H9 (cell line): ENCODE measurements at regions not wholly inside any gene's neighbourhood (a gene's known extent, or its start where the extent isn't known, plus 50 kb on each side); places are given as distances from the start of the nearest gene placed in this dataset.

Experiments
- DNase-seq: peaks from one replicate; pipeline ENCODE4 v3.0.0-alpha.2; 2017
- H2AFZ ChIP-seq: one replicate; pipeline ENCODE4 v1.6.1; 2013; ENCODE audit warnings: mild to moderate bottlenecking, low read length, control low read depth, moderate library complexity
- H2AK5ac ChIP-seq: 2 replicates; pipeline ENCODE4 v1.6.1; 2013; ENCODE audit warnings: low read length, control low read depth, mixed read lengths; ENCODE audit not compliant: insufficient read length
- H2BK120ac ChIP-seq: one replicate; pipeline ENCODE4 v1.6.1; 2013; ENCODE audit warnings: low read depth, mild to moderate bottlenecking, low read length, control low read depth, inconsistent platforms; ENCODE audit not compliant: poor library complexity, severe bottlenecking
- H2BK12ac ChIP-seq: 2 replicates; pipeline ENCODE4 v1.6.1; 2013; ENCODE audit warnings: low read length, control low read depth, mixed read lengths, low read depth; ENCODE audit not compliant: insufficient read length
- H2BK15ac ChIP-seq: 2 replicates; pipeline ENCODE4 v1.6.1; 2013; ENCODE audit warnings: low read depth, low read length, control low read depth
- H2BK20ac ChIP-seq: one replicate; pipeline ENCODE4 v1.6.1; 2013; ENCODE audit warnings: low read depth, mild to moderate bottlenecking, low read length, control low read depth, inconsistent platforms; ENCODE audit not compliant: poor library complexity, severe bottlenecking
- H2BK5ac ChIP-seq: 2 replicates; pipeline ENCODE4 v1.6.1; 2013; ENCODE audit warnings: low read length, control low read depth, mixed read lengths; ENCODE audit not compliant: insufficient read length
- H3K14ac ChIP-seq: 2 replicates; pipeline ENCODE4 v1.6.1; 2013; ENCODE audit warnings: low read length, control low read depth; ENCODE audit not compliant: insufficient read depth
- H3K18ac ChIP-seq: 2 replicates; pipeline ENCODE4 v1.6.1; 2013; ENCODE audit warnings: low read depth, mild to moderate bottlenecking, mixed read lengths, low read length, control low read depth; ENCODE audit not compliant: insufficient read length
- H3K23ac ChIP-seq: 2 replicates; pipeline ENCODE4 v1.6.1; 2013; ENCODE audit warnings: low read length, control low read depth, mixed read lengths, low read depth; ENCODE audit not compliant: insufficient read length
- H3K23me2 ChIP-seq: 2 replicates; pipeline ENCODE4 v1.6.1; 2013; ENCODE audit warnings: low read depth, mild to moderate bottlenecking, mixed read lengths, low read length, control low read depth; ENCODE audit not compliant: insufficient read length, poor library complexity, severe bottlenecking
- H3K27ac ChIP-seq: 2 replicates; pipeline ENCODE4 v1.5.1; 2013; ENCODE audit warnings: low read length, control low read depth, mixed read lengths, low read depth; ENCODE audit not compliant: insufficient read length
- H3K27me3 ChIP-seq: 2 replicates; pipeline ENCODE4 v1.6.1; 2013; ENCODE audit warnings: low read length, control low read depth, inconsistent platforms; ENCODE audit not compliant: insufficient read depth
- H3K4ac ChIP-seq: 2 replicates; pipeline ENCODE4 v1.6.1; 2013; ENCODE audit warnings: low read depth, mild to moderate bottlenecking, control low read depth, inconsistent platforms, low read length, moderate library complexity
- H3K4me1 ChIP-seq: 2 replicates; pipeline ENCODE4 v1.6.1; 2013; ENCODE audit warnings: low read length, control low read depth, inconsistent platforms; ENCODE audit not compliant: insufficient read depth
- H3K4me2 ChIP-seq: 2 replicates; pipeline ENCODE4 v1.6.1; 2013; ENCODE audit warnings: low read length, control low read depth, mixed read lengths; ENCODE audit not compliant: insufficient read length, insufficient read depth
- H3K56ac ChIP-seq: 2 replicates; pipeline ENCODE4 v1.6.1; 2013; ENCODE audit warnings: low read depth, mild to moderate bottlenecking, mixed read lengths, low read length, control low read depth; ENCODE audit not compliant: insufficient read length
- H3K79me1 ChIP-seq: 2 replicates; pipeline ENCODE4 v1.6.1; 2013; ENCODE audit warnings: low read depth, mild to moderate bottlenecking, moderate library complexity, low read length, control low read depth, inconsistent platforms; ENCODE audit not compliant: insufficient read depth, poor library complexity, severe bottlenecking
- H3K79me2 ChIP-seq: 2 replicates; pipeline ENCODE4 v1.6.1; 2013; ENCODE audit warnings: low read length, control low read depth, inconsistent platforms; ENCODE audit not compliant: insufficient read depth
- H3K9ac ChIP-seq: 2 replicates; pipeline ENCODE4 v1.6.1; 2013; ENCODE audit warnings: low read length, control low read depth, mixed read lengths; ENCODE audit not compliant: insufficient read length; ENCODE audit errors: extremely low read depth
- H3K9me3 ChIP-seq: one replicate; pipeline ENCODE4 v1.6.1; 2013; ENCODE audit warnings: low read depth, low read length, inconsistent platforms; ENCODE audit not compliant: control insufficient read depth
- H3T11ph ChIP-seq: one replicate; pipeline ENCODE4 v1.6.1; 2013; ENCODE audit warnings: mild to moderate bottlenecking, low read length, control low read depth, inconsistent platforms
- H4K20me1 ChIP-seq: one replicate; pipeline ENCODE4 v1.6.1; 2013; ENCODE audit not compliant: control insufficient read depth, insufficient read length, insufficient read depth
- H4K5ac ChIP-seq: 2 replicates; pipeline ENCODE4 v1.6.1; 2013; ENCODE audit warnings: low read depth, mild to moderate bottlenecking, mixed read lengths, low read length, control low read depth; ENCODE audit not compliant: insufficient read length
- H4K8ac ChIP-seq: replicated peaks from 2 replicates; pipeline ENCODE4 v1.6.1; 2013; ENCODE audit warnings: low read length, control low read depth, mixed read lengths, low read depth; ENCODE audit not compliant: insufficient read length
- H4K91ac ChIP-seq: 2 replicates; pipeline ENCODE4 v1.6.1; 2013; ENCODE audit warnings: low read depth, mild to moderate bottlenecking, moderate library complexity, mixed read lengths, low read length, control low read depth; ENCODE audit not compliant: insufficient read length
- H3K27ac Mint-ChIP-seq, 3 experiments: 2 replicates in 2 of 3; 3 replicates in 1 of 3; pipeline ENCODE4 v1.8.0; 2020 to 2021; ENCODE audit warnings: mixed read lengths in 3 of 3, mild to moderate bottlenecking in 1 of 3, moderate library complexity in 1 of 3
- H3K27me3 Mint-ChIP-seq: 2 replicates; pipeline ENCODE4 v1.8.0; 2021; ENCODE audit warnings: low read depth, mild to moderate bottlenecking, moderate library complexity, mixed read lengths
- H3K36me3 Mint-ChIP-seq, 3 experiments: 2 replicates in 2 of 3; 3 replicates in 1 of 3; pipeline ENCODE4 v1.8.0; 2020 to 2021; ENCODE audit warnings: low read depth in 3 of 3, mixed read lengths in 3 of 3; ENCODE audit not compliant: insufficient read depth in 1 of 3
- H3K4me1 Mint-ChIP-seq, 2 experiments: 2 replicates each; pipeline ENCODE4 v1.8.0; 2020; ENCODE audit warnings: mixed read lengths in 2 of 2
- H3K4me3 Mint-ChIP-seq, 2 experiments: 2 replicates in 1 of 2; 3 replicates in 1 of 2; pipeline ENCODE4 v1.8.0; 2020 to 2021; ENCODE audit warnings: mild to moderate bottlenecking in 2 of 2, mixed read lengths in 2 of 2, moderate library complexity in 1 of 2
- H3K9me3 Mint-ChIP-seq, 2 experiments: 2 replicates in 1 of 2; 3 replicates in 1 of 2; pipeline ENCODE4 v1.8.0; 2020; ENCODE audit warnings: mild to moderate bottlenecking in 2 of 2, mixed read lengths in 2 of 2, moderate library complexity in 1 of 2
- CTCF ChIP-seq: fragments of 200-600 bp; sonication (generic); conservative IDR thresholded peaks from 3 replicates; pipeline ENCODE4 v1.8.0; 2021; ENCODE audit warnings: antibody characterized with exemption, mild to moderate bottlenecking
- WGBS: extraction: QIAGEN DNeasy Blood & Tissue Kit; methylation state at CpG from one replicate; pipeline ENCODE4 v1.1.7; 2013; ENCODE audit warnings: missing lambda C conversion rate, low lambda C conversion rate, mixed read lengths; ENCODE audit not compliant: insufficient read length; ENCODE audit errors: extremely low coverage; 5-methylcytosine and 5-hydroxymethylcytosine counted together

- no peak for DNase-seq
- no peaks in the 10 kb centered on the region for H3K27me3 Mint-ChIP-seq
- Histone ChIP-seq H3K23ac (no peak overlapping the region), H2BK12ac (no peak overlapping the region), H3K56ac (no peak overlapping the region), H3K4me2 (no peak overlapping the region), H3K18ac (no peak overlapping the region), H2AFZ (no peak overlapping the region), H3K79me1 (no peaks in the 10 kb centered on the region), H4K91ac (no peak overlapping the region), H2BK15ac (no peak overlapping the region), H3K27ac (no peak overlapping the region), H3K4me1 (no peaks in the 10 kb centered on the region), H3K23me2 (no peaks in the 10 kb centered on the region), H4K20me1 (no peaks in the 10 kb centered on the region), H4K5ac (no peak overlapping the region), H3K79me2 (no peaks in the 10 kb centered on the region), H3K9me3 (no peaks in the 10 kb centered on the region), H2AK5ac (no peak overlapping the region), H2BK5ac (no peak overlapping the region), H3K9ac (no peak overlapping the region), H3K4ac (no peak overlapping the region), H3K14ac (no peak overlapping the region), H4K8ac (no peak overlapping the region), H2BK120ac (no peak overlapping the region), H3T11ph (no peak overlapping the region), H3K27me3 (no peaks in the 10 kb centered on the region), H2BK20ac (no peak overlapping the region)
- H3K4me1 Mint-ChIP-seq: peaks cover 6 to 7% of the 10 kb centered on the region in 2 experiments; a peak in 3 of 4 replicates
- WGBS: no CpG with 5 or more reads among the region's 4 CpGs
- H3K36me3 Mint-ChIP-seq: peaks cover 11 to 29% (median 24%) of the 10 kb centered on the region in 3 experiments
- peaks cover 29 to 31% of the 10 kb centered on the region in 2 experiments for H3K9me3 Mint-ChIP-seq
- H3K27ac Mint-ChIP-seq: no peak overlapping the region
- no peak overlapping the region for H3K4me3 Mint-ChIP-seq
- TF ChIP-seq CTCF: no peak
These were observed 451.3 kb upstream of the USP15 start for GRCh38 chr12:61808856-61809255.
